HL-60 (cell line): ENCODE measurements at regions not wholly inside any gene's neighbourhood (a gene's known extent, or its start where the extent isn't known, plus 50 kb on each side); places are given as distances from the start of the nearest gene placed in this dataset.

Experiments
- DNase-seq, 2 experiments: peaks; one replicate each; pipeline ENCODE4 v3.0.0-alpha.2; 2010 to 2020; ENCODE audit warnings: low read depth in 1 of 2, low spot score in 1 of 2
- H3K27ac ChIP-seq: fragments of 250-450 bp; sonication (Bioruptor Pico); replicated peaks from 2 replicates; pipeline ENCODE4 v1.5.1; 2020; ENCODE audit warnings: mild to moderate bottlenecking, moderate library complexity
- H3K27me3 ChIP-seq: fragments of 250-450 bp; sonication (Bioruptor Pico); 2 replicates; pipeline ENCODE4 v1.5.1; 2021; ENCODE audit warnings: mild to moderate bottlenecking, moderate library complexity; ENCODE audit not compliant: insufficient read depth, poor library complexity, severe bottlenecking
- H3K4me3 ChIP-seq: replicated peaks from 2 replicates; pipeline ENCODE4 v1.5.1; 2011; ENCODE audit warnings: mild to moderate bottlenecking, control low read depth, low read length; ENCODE audit not compliant: insufficient read depth
- GABPA ChIP-seq: IDR thresholded peaks from 2 replicates; pipeline ENCODE4 v1.6.1; 2012; ENCODE audit warnings: low read depth
- POLR2AphosphoS5 ChIP-seq: IDR thresholded peaks from 2 replicates; pipeline ENCODE4 v1.6.1; 2012; ENCODE audit warnings: low read depth
- REST ChIP-seq: IDR thresholded peaks from 2 replicates; pipeline ENCODE4 v1.6.1; 2012; ENCODE audit warnings: low read depth; ENCODE audit not compliant: insufficient replicate concordance
- SPI1 ChIP-seq: IDR thresholded peaks from 2 replicates; pipeline ENCODE4 v1.6.1; 2012; ENCODE audit warnings: low read depth, mild to moderate bottlenecking, borderline replicate concordance
- TF ChIP-seq, protein P1 (sequence below): IDR thresholded peaks from one replicate; pipeline ENCODE4 v1.5.1; 2011; ENCODE audit warnings: low read length, control low read depth, inconsistent platforms; ENCODE audit not compliant: insufficient read depth

GRCh38 chr4:36439556-36439955 is 158.1 kb downstream of the DTHD1 start:
- H3K27ac ChIP-seq = no peak overlapping the region
- DNase-seq = no peak
- no peaks in the 10 kb centered on the region for H3K27me3 ChIP-seq
- no peak overlapping the region for H3K4me3 ChIP-seq
- TF ChIP-seq, protein P1, sequence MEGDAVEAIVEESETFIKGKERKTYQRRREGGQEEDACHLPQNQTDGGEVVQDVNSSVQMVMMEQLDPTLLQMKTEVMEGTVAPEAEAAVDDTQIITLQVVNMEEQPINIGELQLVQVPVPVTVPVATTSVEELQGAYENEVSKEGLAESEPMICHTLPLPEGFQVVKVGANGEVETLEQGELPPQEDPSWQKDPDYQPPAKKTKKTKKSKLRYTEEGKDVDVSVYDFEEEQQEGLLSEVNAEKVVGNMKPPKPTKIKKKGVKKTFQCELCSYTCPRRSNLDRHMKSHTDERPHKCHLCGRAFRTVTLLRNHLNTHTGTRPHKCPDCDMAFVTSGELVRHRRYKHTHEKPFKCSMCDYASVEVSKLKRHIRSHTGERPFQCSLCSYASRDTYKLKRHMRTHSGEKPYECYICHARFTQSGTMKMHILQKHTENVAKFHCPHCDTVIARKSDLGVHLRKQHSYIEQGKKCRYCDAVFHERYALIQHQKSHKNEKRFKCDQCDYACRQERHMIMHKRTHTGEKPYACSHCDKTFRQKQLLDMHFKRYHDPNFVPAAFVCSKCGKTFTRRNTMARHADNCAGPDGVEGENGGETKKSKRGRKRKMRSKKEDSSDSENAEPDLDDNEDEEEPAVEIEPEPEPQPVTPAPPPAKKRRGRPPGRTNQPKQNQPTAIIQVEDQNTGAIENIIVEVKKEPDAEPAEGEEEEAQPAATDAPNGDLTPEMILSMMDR = no peak
- TF ChIP-seq REST = no peak
- no peak for TF ChIP-seq SPI1
- no peak for TF ChIP-seq GABPA
- no peak for TF ChIP-seq POLR2AphosphoS5

- TF ChIP-seq REST = no peak
- TF ChIP-seq, protein P1 = no peak
- no peak for TF ChIP-seq POLR2AphosphoS5
- no peak for TF ChIP-seq GABPA
- TF ChIP-seq SPI1 = no peak
- H3K27me3 ChIP-seq = no peaks in the 10 kb centered on the region
- DNase-seq = peak in 1 of 2 experiments; percentile 13
- H3K4me3 ChIP-seq = no peak overlapping the region
- peak overlapping the region; percentile 56 for H3K27ac ChIP-seq
These were observed 164.1 kb downstream of the DTHD1 start for GRCh38 chr4:36445480-36445879.

GRCh38 chr4:36446275-36446674 is 164.9 kb downstream of the DTHD1 start:
- H3K4me3 ChIP-seq = no peak overlapping the region
- H3K27ac ChIP-seq = peak overlapping the region; percentile 56
- TF ChIP-seq REST = no peak
- no peak for TF ChIP-seq GABPA
- no peak for TF ChIP-seq SPI1
- TF ChIP-seq, protein P1 = no peak
- TF ChIP-seq POLR2AphosphoS5 = no peak
- no peak for DNase-seq
- H3K27me3 ChIP-seq = no peaks in the 10 kb centered on the region
